NOMO-1 treated with dmso at 0.1 percent for 144 hours (cell line): ENCODE measurements at regions not wholly inside any gene's neighbourhood (a gene's known extent, or its start where the extent isn't known, plus 50 kb on each side); places are given as distances from the start of the nearest gene placed in this dataset.

Experiments used
- DNase-seq: peaks from one replicate; lab custom pipeline; 2025; ENCODE audit not compliant: unreplicated experiment; lab: John Stamatoyannopoulos, UW

DNA sequence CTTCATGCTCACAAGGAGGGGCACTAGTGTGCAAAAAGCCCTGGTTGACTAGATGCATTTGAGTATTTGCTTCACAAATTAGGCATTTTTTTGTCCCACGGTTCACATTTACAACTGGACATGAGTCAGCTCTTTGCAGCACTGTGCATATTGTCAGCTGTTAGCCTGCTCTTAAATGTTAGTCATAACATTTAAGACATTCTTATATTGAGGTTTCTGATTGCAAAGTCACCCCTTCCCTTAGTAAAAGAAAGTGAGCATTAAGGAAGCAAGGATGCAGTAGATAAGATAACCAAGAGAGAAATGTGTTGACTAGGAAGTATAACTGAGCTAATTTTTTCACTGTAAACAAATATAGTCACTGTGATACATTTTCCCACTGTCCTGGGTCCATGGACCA is 132.6 kb upstream of the CTTNBP2NL start:
- DNase-seq: no peak

DNA sequence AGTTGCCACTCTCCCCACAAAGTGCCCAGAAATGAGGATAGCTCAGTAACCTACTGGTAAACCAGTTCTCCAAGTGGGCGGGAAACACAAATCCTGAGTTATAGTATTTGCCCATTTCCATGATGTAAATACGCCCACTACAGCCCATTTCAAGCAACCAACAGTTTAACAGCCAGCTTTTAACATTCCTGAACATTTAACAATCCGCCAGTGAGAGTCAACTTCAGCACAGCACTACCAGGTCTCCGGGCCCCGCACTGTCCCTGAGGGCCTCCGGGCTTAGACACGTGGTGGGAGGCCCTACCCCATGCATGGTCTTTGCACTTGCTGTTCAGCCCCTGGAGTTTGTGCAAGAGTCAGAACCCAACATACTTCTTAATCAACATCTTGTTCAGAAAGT is 132.0 kb upstream of the CTTNBP2NL start:
- no peak for DNase-seq

DNA sequence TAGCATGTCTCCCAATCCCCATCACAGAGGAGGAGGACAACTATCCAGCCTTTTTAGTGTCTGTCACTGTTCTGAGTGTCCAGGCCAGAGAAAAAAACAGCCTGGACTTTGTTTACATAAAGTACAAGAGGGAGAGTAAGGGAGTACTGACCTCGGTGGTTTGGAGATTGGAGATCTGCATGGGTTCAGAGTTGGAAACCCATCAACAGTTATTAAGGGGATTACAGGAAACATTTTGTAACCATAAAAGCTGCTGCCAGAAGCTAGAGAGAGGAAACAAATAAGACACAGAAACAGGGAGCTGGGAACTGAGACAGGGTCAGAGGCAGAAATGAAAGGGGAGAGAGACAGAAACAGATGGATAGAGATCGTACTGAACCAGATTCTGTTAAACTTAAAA is 131.5 kb upstream of the CTTNBP2NL start:
- DNase-seq: no peak

DNA sequence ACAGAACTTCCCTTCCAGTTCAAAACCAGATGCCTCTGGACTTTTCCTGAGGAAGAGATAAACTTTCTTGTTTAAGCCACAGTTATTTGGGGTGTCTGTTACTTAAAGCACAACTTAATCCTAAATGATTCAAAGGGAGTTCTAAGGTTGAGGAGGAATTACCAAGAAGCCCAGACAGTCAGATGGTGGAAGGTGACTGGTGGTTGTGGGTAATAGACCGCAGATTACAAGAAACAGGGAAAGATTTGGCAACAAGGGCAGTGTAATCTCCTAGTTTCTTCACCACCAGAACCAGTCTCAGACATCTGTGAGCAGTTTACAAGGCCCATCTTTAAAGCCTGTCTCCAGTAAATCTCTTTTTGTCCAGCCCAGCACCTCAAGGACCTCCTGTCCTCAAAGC is 130.1 kb upstream of the CTTNBP2NL start:
- no peak for DNase-seq

DNA sequence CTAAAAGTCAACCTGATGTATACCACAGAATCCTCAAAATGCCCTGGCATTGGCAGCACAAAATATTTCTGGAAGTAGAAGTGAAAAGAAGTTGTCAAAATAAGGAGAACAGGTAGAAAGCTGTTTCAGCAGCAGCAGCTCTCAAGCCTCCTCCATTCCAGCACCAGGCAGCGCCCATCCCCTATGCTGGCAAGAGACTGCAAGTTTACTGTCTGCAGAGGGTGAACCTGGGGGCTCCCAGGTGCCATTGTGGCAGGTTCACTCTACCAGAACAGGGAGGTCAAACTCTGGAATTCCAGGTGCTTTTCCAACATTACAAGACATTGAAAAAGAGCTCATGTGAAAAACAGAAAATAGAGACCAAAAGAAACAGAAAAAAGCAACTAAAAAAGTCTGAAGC is 128.8 kb upstream of the CTTNBP2NL start:
- DNase-seq: no peak

DNA sequence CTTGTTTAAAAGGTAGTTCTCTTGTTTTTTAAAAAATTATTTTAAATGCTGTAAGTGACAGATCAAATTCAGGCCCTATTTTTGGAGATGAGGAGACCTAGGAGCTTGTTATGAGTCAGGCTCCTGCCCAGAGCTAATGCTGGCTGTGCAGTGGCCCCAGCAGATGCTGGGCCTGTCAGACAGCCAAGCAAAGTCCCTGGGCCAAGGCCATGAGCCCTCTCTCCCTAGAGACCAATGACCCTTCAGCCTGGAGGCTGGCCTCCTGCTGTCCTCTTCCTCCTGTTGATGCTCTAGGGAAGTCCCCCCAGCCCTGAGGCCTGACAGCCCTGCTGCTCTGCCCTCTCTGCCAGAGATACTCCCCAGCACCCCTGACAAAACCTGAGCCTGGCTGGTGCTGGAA is 128.1 kb upstream of the CTTNBP2NL start:
- DNase-seq: no peak

DNA sequence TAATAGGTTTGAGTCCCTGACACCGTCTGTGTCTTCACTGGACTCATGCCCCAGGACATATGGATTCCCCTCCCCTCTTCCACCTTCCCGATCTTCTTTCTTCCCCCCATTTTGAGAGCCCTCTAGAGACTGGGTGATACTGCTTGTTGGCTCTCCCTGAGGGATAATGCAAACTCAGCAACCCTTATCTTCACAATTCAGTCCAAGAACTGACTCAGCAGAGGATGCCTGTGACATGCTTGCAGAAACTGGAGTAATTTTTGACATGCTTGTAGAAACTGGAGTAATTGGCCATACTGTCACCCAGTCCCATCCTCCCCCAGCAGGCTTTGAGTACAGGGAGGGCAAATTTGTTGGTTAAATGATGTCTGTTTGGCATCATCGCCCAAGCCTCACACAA is 127.6 kb upstream of the CTTNBP2NL start:
- no peak for DNase-seq

DNA sequence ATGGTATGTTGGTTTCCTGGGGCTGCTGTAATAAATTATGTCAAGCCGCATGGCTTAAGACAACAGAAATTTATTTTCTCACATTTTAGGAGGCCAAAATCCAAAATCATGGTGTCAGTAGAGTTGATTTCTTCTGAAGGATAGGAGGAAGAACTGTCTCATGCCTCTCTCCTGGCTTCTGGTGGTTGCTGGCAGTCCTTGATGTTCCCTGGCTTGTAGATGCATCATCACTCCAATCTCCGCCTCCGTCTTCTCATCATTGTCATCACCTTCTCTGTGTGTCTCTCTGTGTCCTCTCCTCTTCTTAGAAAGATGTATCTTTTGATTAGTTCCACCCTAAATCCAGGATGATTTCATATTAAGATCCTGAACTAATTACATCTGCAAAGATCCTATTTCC is 124.7 kb upstream of the CTTNBP2NL start:
- DNase-seq: no peak

DNA sequence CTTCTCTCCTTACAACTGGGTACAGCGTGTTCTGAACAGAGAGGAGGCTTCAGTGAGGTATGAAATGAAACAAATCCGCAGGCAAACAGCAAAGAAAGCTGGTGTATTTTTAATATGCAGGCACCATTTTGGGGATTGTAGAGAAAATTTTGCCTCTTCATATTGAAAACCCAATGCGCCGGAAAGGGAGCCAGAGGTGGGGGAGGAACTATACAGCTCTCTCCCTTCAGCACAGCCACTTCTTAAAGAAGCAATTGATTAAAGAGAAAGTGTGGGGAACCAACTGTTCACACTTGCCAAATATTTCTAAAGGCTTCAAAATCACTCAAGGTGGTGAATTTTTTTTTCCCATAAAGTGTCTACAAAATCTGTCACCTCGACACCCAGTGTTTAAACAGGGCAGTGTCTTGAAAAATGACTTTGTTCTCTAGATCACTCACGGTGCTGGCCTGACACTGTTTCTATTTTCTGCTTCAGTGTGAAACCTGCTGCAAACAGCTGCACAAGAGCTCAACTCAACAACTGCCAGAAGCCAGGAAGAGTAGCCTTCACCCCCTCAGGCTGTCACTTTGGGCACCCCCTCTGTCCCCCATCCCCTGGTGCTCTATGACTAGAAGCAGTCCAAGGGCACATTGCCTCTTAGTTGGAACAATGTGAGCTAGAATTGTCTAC is 123.8 kb upstream of the CTTNBP2NL start:
- no peak for DNase-seq

DNA sequence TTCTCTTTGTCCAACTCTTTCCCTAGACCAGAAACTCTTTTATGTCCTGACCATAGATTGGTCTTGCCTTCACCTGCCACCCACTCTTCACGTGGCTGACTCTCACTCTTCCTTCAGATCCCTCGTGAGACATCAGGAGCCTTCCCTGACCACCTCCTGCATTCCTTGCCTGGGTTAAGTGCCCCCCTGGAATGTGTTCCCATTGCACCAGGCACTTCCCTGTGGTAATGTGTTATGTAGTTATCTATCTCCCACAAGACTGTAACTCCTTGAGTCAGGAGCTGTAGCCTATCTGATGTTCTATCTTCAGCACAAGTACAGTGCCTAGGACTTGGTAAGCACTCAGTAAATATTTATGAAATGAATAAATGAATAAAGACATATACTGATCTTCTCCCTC is 111.2 kb upstream of the CTTNBP2NL start:
- DNase-seq: no peak

DNA sequence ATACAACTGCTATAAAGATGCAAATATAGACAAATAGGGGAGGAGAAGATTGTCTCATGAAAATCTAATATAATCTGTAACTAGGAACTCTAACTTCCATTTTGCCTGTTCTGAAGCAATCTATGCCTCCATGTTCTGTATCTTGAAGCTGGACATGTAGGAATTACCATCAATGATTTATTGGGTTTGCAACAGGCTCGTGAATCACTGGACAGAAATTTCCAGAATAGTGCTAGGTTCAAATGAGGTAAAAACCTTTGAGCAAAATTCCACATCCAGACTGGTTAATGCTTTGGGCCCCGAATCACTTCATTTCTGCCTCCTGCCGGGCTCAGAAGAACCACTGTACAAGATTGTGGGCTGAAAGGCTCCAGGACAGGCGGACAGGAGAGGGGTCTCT is 110.7 kb upstream of the CTTNBP2NL start:
- DNase-seq: no peak

DNA sequence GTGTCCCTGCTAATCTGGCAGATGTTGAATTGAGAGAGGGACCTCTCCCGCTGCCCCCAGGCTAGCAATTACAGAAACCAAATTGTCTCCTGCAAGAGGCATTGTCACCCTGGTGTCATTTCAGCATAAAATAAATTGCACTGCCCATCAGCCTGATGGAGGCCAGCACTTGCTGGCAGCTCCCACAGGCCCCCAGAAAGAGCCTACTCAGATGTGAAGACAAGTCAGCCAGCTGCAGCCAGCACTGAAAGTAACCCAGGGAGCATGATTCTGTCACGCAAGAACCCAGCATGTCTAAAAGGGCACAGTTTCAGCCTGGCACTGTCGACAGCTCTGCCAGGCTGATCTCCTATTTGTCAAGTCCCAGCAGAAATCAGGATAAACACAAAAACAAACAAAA is 110.3 kb upstream of the CTTNBP2NL start:
- no peak for DNase-seq

DNA sequence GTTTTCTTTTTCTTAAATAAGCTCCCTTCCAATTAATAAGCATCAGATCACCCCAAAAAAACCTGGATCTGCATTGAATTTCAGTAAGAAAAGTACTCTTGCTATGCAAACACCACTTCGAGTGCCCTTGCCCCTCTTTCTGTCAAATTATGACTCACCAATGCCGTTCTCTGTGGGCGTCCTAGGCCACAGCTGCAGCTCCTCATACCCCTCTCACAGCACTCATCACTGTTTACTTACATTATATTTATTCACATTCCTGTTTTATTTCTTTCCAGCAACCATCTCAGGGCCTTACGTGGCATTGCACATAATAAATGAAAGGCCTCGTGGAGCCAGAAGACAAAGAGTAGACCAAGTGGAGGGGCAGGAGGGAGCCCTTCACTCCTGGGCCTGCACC is 99.1 kb upstream of the CTTNBP2NL start:
- DNase-seq: no peak

DNA sequence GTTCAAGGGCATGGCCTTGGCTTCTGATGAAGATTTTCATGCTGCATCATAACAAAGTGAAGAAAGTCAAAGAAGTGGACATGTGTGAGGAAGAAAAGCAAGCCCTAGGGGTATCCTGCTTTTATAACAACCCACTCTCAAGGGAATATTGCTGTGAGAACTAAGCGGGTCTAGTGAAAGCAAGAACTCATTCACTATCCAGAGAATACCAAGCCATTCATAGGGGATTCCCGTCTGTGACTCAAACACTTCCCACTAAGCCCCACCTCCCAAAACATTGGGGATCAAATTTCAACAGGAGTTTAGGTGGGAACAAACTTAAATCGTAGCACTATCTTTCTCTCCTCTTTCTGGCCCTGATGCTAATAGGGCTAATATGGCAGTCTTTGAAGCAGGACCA is 98.5 kb upstream of the CTTNBP2NL start:
- no peak for DNase-seq

DNA sequence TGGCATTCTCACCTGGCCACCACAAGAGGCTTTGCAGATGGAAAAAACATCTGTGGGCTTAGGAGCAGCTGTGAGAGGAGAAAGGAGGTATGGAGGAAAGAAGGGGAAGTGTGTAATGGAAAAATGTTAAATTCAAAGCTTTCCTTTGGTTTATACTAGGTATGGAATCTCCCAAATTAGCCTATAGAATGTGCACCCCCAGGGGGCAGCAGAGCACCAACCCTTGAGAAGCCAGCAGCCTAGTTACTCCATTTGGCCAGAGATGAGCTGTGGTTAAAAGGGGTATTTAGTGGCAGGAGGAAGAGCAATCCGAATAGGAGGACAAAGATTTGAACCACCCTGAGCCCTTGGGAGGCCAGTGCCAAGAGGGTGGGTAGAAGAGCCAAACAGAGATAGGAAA is 97.5 kb upstream of the CTTNBP2NL start:
- DNase-seq: no peak

DNA sequence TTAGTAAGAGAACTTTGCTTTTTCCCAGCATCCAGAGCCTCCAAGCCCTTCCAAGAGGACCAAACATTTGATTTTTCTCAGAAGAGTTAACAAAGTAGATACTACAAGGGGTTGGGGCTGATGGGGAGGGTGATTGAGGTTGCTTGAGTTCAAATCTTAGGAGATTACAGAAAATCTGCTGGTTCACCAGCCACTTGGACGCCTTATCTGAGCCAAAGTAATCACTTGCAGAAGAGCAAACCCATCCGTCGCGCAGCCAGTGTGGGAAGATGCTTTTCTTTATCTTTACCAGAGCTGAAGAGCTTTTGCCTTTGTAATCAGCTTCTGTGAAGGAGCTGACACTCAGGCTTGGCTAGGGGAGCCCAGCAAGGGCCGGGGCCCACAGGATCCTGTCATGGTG is 91.9 kb upstream of the CTTNBP2NL start:
- DNase-seq: no peak

DNA sequence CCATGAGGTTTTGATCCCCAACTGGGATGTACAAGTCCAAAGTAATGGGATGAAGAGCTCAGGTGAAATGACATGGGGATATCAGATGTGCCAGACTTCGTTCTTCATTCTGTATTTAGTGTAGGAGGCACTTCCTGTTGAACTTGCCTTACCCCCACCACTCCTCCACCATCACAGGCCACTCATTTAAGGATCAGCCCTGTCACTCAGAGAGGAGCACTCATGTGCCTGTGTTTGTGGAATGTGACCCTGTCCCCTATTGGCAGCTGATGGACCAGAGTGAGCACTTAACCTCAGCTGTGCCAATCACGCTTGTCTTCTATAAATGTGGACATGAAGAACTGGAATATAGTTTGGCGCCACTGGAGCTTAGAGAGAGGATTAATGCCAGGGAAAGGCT is 91.4 kb upstream of the CTTNBP2NL start:
- DNase-seq: no peak

DNA sequence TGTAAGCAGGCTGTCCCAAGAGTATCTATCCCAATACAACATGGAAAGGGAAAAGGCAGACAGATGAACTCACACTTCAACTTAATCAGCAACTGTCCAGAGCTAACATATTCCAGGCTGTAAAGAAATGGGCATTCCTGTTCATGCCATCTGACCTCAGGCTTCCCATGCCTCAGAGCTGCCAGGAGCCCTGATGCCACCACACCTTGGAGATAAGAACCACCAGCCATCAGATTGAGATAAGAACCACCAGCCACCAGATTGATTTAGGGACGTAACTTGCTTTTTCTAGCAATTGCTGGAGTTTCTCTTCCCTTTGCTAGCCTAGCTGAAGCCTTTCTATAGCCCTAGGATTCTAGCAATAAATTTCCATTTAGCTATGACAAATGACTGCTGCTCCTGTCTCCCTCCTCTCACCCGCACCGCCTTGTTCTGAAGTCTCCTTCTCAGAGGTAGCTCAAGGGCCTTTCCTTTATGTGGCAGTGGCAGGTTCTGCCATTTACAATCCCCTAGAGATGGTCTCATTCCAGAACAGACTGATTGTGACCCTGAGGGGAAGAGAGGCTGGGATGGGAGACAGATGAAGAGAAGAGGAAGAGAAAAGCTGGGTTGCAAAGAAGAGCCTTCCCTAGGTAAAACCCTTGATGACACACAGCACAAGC is 88.0 kb upstream of the CTTNBP2NL start:
- no peak for DNase-seq

DNA sequence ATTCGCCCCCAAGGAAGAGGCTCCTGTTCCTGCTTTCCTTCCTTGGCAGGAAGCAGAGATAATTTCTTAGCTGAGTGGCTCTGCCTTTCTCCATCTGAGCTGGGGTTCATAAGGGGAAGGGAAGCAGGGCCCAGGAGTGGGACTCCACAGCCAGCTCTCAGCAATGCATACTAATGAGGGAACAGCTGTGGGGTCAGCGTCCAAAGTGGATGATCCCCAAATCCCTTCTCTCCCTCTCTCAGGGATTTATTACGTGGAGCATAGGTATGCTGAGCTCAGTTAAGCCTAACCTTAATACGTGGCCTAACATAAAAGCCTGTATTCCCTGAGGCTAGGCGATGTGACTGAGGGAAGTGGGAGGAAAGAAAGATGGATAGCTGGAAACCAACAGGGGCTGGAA is 87.3 kb upstream of the CTTNBP2NL start:
- no peak for DNase-seq

DNA sequence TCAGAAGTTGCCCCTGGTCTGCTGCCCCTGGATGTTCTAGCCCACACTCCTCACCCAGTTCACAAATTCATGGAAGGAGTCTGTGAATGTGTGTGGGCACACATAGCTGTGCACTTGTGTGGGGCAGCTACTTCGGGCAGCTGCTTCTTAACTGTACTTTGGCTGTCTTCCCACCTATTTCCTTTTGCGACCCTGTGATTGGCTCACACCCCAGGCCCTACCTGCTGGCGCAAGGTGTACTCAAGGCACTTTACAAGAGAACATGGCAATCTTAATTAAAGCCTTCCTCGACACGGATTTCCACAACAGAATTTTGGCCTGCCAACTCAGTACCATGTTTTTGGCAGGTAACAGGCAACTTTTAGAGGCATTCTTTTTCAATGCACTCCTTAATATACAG is 86.5 kb upstream of the CTTNBP2NL start:
- no peak for DNase-seq

DNA sequence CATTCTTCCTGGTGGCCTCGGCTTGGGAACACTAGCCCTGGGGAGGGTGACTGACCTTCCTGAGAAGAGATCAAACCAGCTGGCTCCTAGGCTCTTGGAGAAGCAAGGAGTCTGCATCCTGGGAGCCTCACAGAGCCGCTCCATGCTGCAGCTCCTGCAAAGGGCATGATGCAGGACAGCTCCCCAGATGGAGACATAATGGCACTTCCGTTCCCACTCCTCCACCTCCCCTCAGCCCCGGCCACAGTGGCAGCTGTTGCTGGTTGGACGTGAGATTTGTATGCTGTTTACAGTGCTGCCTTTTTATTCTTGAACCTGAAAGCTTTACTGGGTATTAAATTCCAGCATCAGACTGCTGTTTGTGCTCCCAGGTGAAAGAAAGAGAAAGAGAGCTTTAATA is 83.7 kb upstream of the CTTNBP2NL start:
- no peak for DNase-seq

DNA sequence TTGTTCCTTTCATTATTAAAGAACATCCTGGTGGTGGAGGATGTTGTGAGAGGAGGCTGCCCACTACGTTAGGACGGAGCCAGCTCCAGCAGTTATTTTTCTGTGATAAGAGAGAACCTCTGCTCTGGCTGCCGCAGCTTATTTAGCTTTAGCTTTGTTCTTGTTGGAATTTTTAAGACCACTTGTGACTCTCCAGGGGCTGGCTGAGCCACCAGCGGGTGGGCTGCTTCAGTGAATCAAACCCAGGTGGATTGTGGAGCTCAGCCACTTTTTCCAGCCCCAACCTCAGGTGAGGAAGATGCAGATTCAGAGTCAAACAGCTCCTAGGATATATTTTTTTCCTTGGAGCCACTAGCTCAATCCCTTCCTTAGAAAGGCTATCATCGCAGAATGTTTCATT is 83.1 kb upstream of the CTTNBP2NL start:
- no peak for DNase-seq

DNA sequence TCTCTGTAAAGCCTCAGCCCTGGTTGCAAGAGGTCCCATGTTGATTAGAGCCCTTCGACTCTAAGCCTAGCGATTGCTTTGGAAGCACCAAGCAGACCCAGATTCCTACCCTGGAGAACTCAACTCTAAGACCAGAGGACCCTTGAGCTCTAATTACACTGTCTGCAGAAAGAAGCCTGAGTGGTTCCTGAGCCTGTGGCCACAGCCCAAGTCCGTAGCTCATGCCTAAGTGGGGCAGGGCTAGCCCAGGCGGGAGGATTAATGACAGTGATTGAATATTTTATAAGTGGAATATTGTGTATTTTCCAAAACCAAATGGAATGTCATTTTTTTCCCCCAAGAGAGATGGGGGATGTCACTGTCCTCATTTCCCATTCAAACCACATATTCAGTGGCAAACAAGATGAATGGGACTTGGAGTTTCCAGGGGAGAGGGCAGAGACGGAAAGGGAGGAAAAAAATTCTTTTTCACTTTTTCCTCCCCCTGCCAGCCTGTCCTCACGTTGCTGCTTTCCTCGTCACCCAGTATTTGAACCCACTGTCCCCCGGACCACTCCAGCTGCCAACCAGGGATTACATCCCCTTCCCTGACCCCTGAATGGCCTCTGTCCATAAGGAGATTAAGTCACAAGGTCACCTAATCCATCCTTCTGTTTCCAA is 79.6 kb upstream of the CTTNBP2NL start:
- DNase-seq: no peak
